ENCODE measurements at regions not wholly inside any gene's neighbourhood (a gene's known extent, or its start where the extent isn't known, plus 50 kb on each side); places are given as distances from the start of the nearest gene placed in this dataset.

- TF ChIP-seq POLR2AphosphoS5 (IDR thresholded peaks at IDR 0.05; ENCODE audit: borderline replicate concordance, low read depth, low read length) = no peak
- no peak overlapping the region for H3K4me3 ChIP-seq
- no peaks in the 10 kb centered on the region for H3K9me3 ChIP-seq (ENCODE audit: low read depth, low read length)
- H3K9ac ChIP-seq (ENCODE audit: insufficient read length) = no peak overlapping the region
- no peak overlapping the region for H3K27ac ChIP-seq
- no peak for DNase-seq (ENCODE audit: low read depth, low spot score)
- H3K36me3 ChIP-seq (ENCODE audit: insufficient read depth, low read length) = no peaks in the 10 kb centered on the region
Observed at GRCh38 chr10:3554121-3554522, 230.9 kb downstream of the KLF6 start.

GRCh38 chr10:3552281-3552680 lies 232.7 kb downstream of the KLF6 start:
- H3K27ac ChIP-seq = no peak overlapping the region
- no peak for DNase-seq (ENCODE audit: low read depth, low spot score)
- H3K4me3 ChIP-seq = no peak overlapping the region
- H3K36me3 ChIP-seq (ENCODE audit: insufficient read depth, low read length) = no peaks in the 10 kb centered on the region
- no peak for TF ChIP-seq EZH2 (IDR thresholded peaks at IDR 0.05)
- TF ChIP-seq POLR2AphosphoS5 (IDR thresholded peaks at IDR 0.05; ENCODE audit: borderline replicate concordance, low read depth, low read length) = no peak
- TF ChIP-seq FOXP2 (optimal IDR thresholded peaks at IDR 0.05; ENCODE audit: control extremely low read depth, extremely low read length, insufficient read depth) = no peak
- no peak overlapping the region for H3K9ac ChIP-seq (ENCODE audit: insufficient read length)
- H3K9me3 ChIP-seq (ENCODE audit: low read depth, low read length) = no peaks in the 10 kb centered on the region

GRCh38 chr10:3551761-3552160 lies 233.2 kb downstream of the KLF6 start:
- H3K9me3 ChIP-seq (ENCODE audit: low read depth, low read length) = no peaks in the 10 kb centered on the region
- TF ChIP-seq FOXP2 (optimal IDR thresholded peaks at IDR 0.05; ENCODE audit: control extremely low read depth, extremely low read length, insufficient read depth) = no peak
- no peak for TF ChIP-seq EZH2 (IDR thresholded peaks at IDR 0.05)
- no peak for TF ChIP-seq POLR2AphosphoS5 (IDR thresholded peaks at IDR 0.05; ENCODE audit: borderline replicate concordance, low read depth, low read length)
- no peak overlapping the region for H3K4me3 ChIP-seq
- H3K36me3 ChIP-seq (ENCODE audit: insufficient read depth, low read length) = no peaks in the 10 kb centered on the region
- no peak overlapping the region for H3K9ac ChIP-seq (ENCODE audit: insufficient read length)
- H3K27ac ChIP-seq = no peak overlapping the region
- DNase-seq (ENCODE audit: low read depth, low spot score) = no peak

- Histone ChIP-seq H3K36me3 (ENCODE audit: insufficient read depth, low read length) (no peaks in the 10 kb centered on the region), H3K9ac (ENCODE audit: insufficient read length) (no peak overlapping the region), H3K9me3 (ENCODE audit: low read depth, low read length) (no peaks in the 10 kb centered on the region), H3K27ac (no peak overlapping the region), H3K4me3 (no peak overlapping the region)
- TF ChIP-seq POLR2AphosphoS5 (IDR thresholded peaks at IDR 0.05; ENCODE audit: borderline replicate concordance, low read depth, low read length) = no peak
- no peak for TF ChIP-seq EZH2 (IDR thresholded peaks at IDR 0.05)
- no peak for TF ChIP-seq FOXP2 (optimal IDR thresholded peaks at IDR 0.05; ENCODE audit: control extremely low read depth, extremely low read length, insufficient read depth)
- no peak for DNase-seq (ENCODE audit: low read depth, low spot score)
Observed at GRCh38 chr10:3549118-3549517, 235.9 kb downstream of the KLF6 start.

- DNase-seq (ENCODE audit: low read depth, low spot score) = no peak
- Histone ChIP-seq H3K36me3 (ENCODE audit: insufficient read depth, low read length) (no peaks in the 10 kb centered on the region), H3K9me3 (ENCODE audit: low read depth, low read length) (no peaks in the 10 kb centered on the region), H3K4me3 (no peak overlapping the region), H3K27ac (no peak overlapping the region), H3K9ac (ENCODE audit: insufficient read length) (no peak overlapping the region)
- TF ChIP-seq FOXP2 (optimal IDR thresholded peaks at IDR 0.05; ENCODE audit: control extremely low read depth, extremely low read length, insufficient read depth) = no peak
Observed at GRCh38 chr10:3548702-3549101, 236.3 kb downstream of the KLF6 start.

GRCh38 chr10:3548076-3548475 lies 236.9 kb downstream of the KLF6 start:
- Histone ChIP-seq H3K4me3 (no peak overlapping the region), H3K36me3 (ENCODE audit: insufficient read depth, low read length) (no peaks in the 10 kb centered on the region), H3K27ac (no peak overlapping the region), H3K9me3 (ENCODE audit: low read depth, low read length) (no peaks in the 10 kb centered on the region), H3K9ac (ENCODE audit: insufficient read length) (no peak overlapping the region)
- no peak for DNase-seq (ENCODE audit: low read depth, low spot score)
- no peak for TF ChIP-seq FOXP2 (optimal IDR thresholded peaks at IDR 0.05; ENCODE audit: control extremely low read depth, extremely low read length, insufficient read depth)
- no peak for TF ChIP-seq EZH2 (IDR thresholded peaks at IDR 0.05)
- TF ChIP-seq POLR2AphosphoS5 (IDR thresholded peaks at IDR 0.05; ENCODE audit: borderline replicate concordance, low read depth, low read length) = no peak

GRCh38 chr10:3544561-3544960 lies 240.4 kb downstream of the KLF6 start:
- H3K9ac ChIP-seq (ENCODE audit: insufficient read length) = no peak overlapping the region
- TF ChIP-seq POLR2AphosphoS5 (IDR thresholded peaks at IDR 0.05; ENCODE audit: borderline replicate concordance, low read depth, low read length) = no peak
- no peak for TF ChIP-seq FOXP2 (optimal IDR thresholded peaks at IDR 0.05; ENCODE audit: control extremely low read depth, extremely low read length, insufficient read depth)
- TF ChIP-seq EZH2 (IDR thresholded peaks at IDR 0.05) = no peak
- H3K36me3 ChIP-seq (ENCODE audit: insufficient read depth, low read length) = no peaks in the 10 kb centered on the region
- H3K9me3 ChIP-seq (ENCODE audit: low read depth, low read length) = no peaks in the 10 kb centered on the region
- no peak overlapping the region for H3K4me3 ChIP-seq
- no peak for DNase-seq (ENCODE audit: low read depth, low spot score)
- no peak overlapping the region for H3K27ac ChIP-seq

- no peak for DNase-seq (ENCODE audit: low read depth, low spot score)
- Histone ChIP-seq H3K9ac (ENCODE audit: insufficient read length) (no peak overlapping the region), H3K36me3 (ENCODE audit: insufficient read depth, low read length) (no peaks in the 10 kb centered on the region), H3K27ac (no peak overlapping the region), H3K4me3 (no peak overlapping the region), H3K9me3 (ENCODE audit: low read depth, low read length) (no peaks in the 10 kb centered on the region)
- TF ChIP-seq EZH2 (IDR thresholded peaks at IDR 0.05) = no peak
- TF ChIP-seq FOXP2 (optimal IDR thresholded peaks at IDR 0.05; ENCODE audit: control extremely low read depth, extremely low read length, insufficient read depth) = no peak
- TF ChIP-seq POLR2AphosphoS5 (IDR thresholded peaks at IDR 0.05; ENCODE audit: borderline replicate concordance, low read depth, low read length) = no peak
Observed at GRCh38 chr10:3542185-3542611, 242.8 kb downstream of the KLF6 start.

- no peak overlapping the region for H3K27ac ChIP-seq
- no peak overlapping the region for H3K9ac ChIP-seq (ENCODE audit: insufficient read length)
Observed at GRCh38 chr10:3539696-3540383, 245.2 kb downstream of the KLF6 start.

More at GRCh38 chr10:3539696-3540383, 245.2 kb downstream of the KLF6 start:
- no peak for TF ChIP-seq EZH2 (IDR thresholded peaks at IDR 0.05)
- no peak for TF ChIP-seq FOXP2 (optimal IDR thresholded peaks at IDR 0.05; ENCODE audit: control extremely low read depth, extremely low read length, insufficient read depth)
- no peak for TF ChIP-seq POLR2AphosphoS5 (IDR thresholded peaks at IDR 0.05; ENCODE audit: borderline replicate concordance, low read depth, low read length)
- Histone ChIP-seq H3K4me3 (no peak overlapping the region), H3K9me3 (ENCODE audit: low read depth, low read length) (no peaks in the 10 kb centered on the region), H3K36me3 (ENCODE audit: insufficient read depth, low read length) (no peaks in the 10 kb centered on the region)
- no peak for DNase-seq (ENCODE audit: low read depth, low spot score)
